ENCODE measurements at regions not wholly inside any gene's neighbourhood (a gene's known extent, or its start where the extent isn't known, plus 50 kb on each side); places are given as distances from the start of the nearest gene placed in this dataset.

DNA sequence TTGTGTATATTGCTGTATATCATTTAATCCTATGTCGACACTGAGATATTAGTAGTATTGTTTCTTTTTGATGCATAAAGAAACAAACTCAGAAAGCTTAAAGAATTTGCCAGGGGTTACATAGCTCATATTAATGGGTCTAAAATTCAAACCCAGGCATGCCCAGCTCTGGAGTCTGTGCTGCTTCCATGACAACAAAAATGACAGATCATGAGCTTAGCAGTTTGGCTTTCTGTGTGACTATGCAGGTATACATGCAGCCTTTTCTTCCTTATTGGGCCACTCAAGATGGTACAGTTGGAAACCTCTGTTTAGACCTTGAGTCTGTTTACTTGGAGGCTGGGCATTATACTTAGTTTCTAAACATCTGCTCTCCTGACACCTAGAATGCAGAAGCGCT is 220.5 kb upstream of the TENM4 start:
- DNase-seq, result no peak
- Histone ChIP-seq H3K9ac (ENCODE audit: low read length in 3 of 3) (no peak overlapping the region), H3K4me3 (ENCODE audit: low read length in 3 of 3) (no peak overlapping the region), H3K27me3 (ENCODE audit: control insufficient read depth, insufficient read depth, low read length) (no peaks in the 10 kb centered on the region), H3K27ac (ENCODE audit: low read depth in 2 of 2, low read length in 2 of 2) (no peak overlapping the region), H3K9me3 (ENCODE audit: control insufficient read depth in 2 of 3, insufficient read depth in 1 of 3, low read length in 3 of 3) (no peaks in the 10 kb centered on the region), H3K4me1 (ENCODE audit: control insufficient read depth in 2 of 3, insufficient read depth in 2 of 3, low read depth in 1 of 3, low read length in 3 of 3) (no peaks in the 10 kb centered on the region), H3K36me3 (ENCODE audit: control insufficient read depth in 2 of 3, insufficient read depth in 3 of 3, low read length in 3 of 3) (no peaks in the 10 kb centered on the region)
- TF ChIP-seq, protein P1, sequence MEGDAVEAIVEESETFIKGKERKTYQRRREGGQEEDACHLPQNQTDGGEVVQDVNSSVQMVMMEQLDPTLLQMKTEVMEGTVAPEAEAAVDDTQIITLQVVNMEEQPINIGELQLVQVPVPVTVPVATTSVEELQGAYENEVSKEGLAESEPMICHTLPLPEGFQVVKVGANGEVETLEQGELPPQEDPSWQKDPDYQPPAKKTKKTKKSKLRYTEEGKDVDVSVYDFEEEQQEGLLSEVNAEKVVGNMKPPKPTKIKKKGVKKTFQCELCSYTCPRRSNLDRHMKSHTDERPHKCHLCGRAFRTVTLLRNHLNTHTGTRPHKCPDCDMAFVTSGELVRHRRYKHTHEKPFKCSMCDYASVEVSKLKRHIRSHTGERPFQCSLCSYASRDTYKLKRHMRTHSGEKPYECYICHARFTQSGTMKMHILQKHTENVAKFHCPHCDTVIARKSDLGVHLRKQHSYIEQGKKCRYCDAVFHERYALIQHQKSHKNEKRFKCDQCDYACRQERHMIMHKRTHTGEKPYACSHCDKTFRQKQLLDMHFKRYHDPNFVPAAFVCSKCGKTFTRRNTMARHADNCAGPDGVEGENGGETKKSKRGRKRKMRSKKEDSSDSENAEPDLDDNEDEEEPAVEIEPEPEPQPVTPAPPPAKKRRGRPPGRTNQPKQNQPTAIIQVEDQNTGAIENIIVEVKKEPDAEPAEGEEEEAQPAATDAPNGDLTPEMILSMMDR (IDR thresholded peaks at IDR 0.05; ENCODE audit: borderline replicate concordance, extremely low read depth, insufficient read depth), result no peak
- FAIRE-seq, result no peak
- intact Hi-C loops (cut with DNase I), result no loop called here

DNA sequence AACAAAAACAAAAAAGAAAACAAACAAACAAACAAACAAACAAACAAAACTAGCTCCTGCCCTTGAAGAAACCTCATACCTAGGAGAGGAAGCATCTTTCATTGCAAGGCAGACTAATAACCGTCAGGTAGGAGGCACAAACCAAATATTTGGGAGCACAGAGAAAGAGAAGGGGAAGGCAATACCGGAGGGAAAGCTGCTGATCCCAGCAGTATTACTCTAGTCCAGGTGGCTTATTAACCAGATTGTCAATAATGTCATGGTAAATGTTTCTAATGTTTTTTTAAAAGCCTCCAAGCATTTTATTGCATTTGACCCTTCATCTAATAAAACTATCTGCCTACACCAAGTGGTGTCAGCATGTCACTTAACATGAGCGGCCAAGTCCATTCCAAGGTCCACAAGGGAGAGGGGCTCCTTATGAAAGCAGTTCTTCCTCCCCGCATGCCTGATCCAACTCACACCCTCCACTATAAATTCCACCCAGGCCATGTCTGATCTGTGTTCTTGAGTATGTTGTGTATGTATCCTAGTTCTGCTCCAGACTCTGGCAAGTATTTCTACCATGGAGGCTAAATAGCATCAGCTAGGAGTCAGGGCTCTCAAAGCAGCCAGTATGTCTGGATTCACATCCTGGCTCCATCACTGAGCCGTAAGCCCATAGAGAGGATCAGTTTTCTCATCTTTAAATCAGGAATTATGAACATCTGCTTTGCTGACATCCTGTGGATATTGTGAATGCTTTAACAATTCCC is 208.1 kb upstream of the TENM4 start:
- H3K4me1 ChIP-seq (ENCODE audit: control insufficient read depth in 2 of 3, insufficient read depth in 2 of 3, low read depth in 1 of 3, low read length in 3 of 3), result peaks cover 0 to 5% (median 0%) of the 10 kb centered on the region in 3 donors
- no peak overlapping the region for H3K27ac ChIP-seq (ENCODE audit: low read depth in 2 of 2, low read length in 2 of 2)
- H3K9me3 ChIP-seq (ENCODE audit: control insufficient read depth in 2 of 3, insufficient read depth in 1 of 3, low read length in 3 of 3), result no peaks in the 10 kb centered on the region
- no peaks in the 10 kb centered on the region for H3K36me3 ChIP-seq (ENCODE audit: control insufficient read depth in 2 of 3, insufficient read depth in 3 of 3, low read length in 3 of 3)
- no peak overlapping the region for H3K4me3 ChIP-seq (ENCODE audit: low read length in 3 of 3)
- TF ChIP-seq, protein P1 (IDR thresholded peaks at IDR 0.05; ENCODE audit: borderline replicate concordance, extremely low read depth, insufficient read depth), result no peak
- H3K27me3 ChIP-seq (ENCODE audit: control insufficient read depth, insufficient read depth, low read length), result no peaks in the 10 kb centered on the region
- peak in 2 of 5 donors; percentile 13 to 39 for DNase-seq
- FAIRE-seq, result no peak
- H3K9ac ChIP-seq (ENCODE audit: low read length in 3 of 3), result no peak overlapping the region
- intact Hi-C loops (cut with DNase I), result no loop called here

DNA sequence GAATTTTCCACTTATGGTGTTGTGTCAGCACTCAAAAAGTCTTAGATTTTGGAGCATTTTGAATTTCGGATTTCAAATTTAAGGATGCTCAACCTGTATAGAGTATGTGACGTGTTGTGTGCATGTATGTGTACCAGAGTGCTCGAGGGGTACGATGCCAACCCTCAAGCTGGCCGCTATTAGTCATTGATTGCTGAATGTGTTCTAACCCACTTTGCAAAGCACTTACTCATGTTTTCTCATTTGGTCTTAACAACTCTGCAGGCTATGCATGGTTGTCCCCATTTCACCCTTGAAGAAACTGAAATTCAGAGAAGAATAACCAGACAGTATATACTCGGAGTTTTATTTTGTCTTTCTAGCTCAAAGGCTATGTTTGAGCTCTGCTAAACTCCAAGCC is 196.4 kb upstream of the TENM4 start:
- H3K9ac ChIP-seq (ENCODE audit: low read length in 3 of 3), result no peak overlapping the region
- no peaks in the 10 kb centered on the region for H3K36me3 ChIP-seq (ENCODE audit: control insufficient read depth in 2 of 3, insufficient read depth in 3 of 3, low read length in 3 of 3)
- intact Hi-C loops (cut with DNase I), result no loop called here
- no peaks in the 10 kb centered on the region for H3K4me1 ChIP-seq (ENCODE audit: control insufficient read depth in 2 of 3, insufficient read depth in 2 of 3, low read depth in 1 of 3, low read length in 3 of 3)
- DNase-seq (no peak), FAIRE-seq (no peak)
- no peak overlapping the region for H3K27ac ChIP-seq (ENCODE audit: low read depth in 2 of 2, low read length in 2 of 2)
- H3K9me3 ChIP-seq (ENCODE audit: control insufficient read depth in 2 of 3, insufficient read depth in 1 of 3, low read length in 3 of 3), result no peaks in the 10 kb centered on the region
- no peaks in the 10 kb centered on the region for H3K27me3 ChIP-seq (ENCODE audit: control insufficient read depth, insufficient read depth, low read length)
- TF ChIP-seq, protein P1 (IDR thresholded peaks at IDR 0.05; ENCODE audit: borderline replicate concordance, extremely low read depth, insufficient read depth), result no peak
- H3K4me3 ChIP-seq (ENCODE audit: low read length in 3 of 3), result no peak overlapping the region

DNA sequence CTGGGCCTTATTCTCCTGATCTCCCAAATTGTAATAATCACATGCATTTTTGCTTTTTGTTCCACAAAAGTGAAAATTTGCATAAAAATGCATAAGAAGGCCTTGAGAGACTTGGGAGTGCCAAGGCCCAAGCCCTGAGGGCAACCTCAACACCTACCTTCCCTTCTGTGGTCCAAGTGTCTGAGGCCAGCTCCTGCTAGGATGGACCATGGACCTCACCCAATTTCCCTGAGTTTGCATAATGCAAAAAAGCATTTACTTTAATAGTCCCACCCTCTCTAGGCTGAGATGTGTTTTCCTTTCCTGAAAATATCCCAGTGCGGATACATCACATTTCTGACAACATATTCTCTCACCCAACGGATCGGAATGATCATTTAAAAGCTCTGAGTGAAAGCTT is 194.1 kb upstream of the TENM4 start:
- no peak overlapping the region for H3K4me3 ChIP-seq (ENCODE audit: low read length in 3 of 3)
- H3K27me3 ChIP-seq (ENCODE audit: control insufficient read depth, insufficient read depth, low read length), result no peaks in the 10 kb centered on the region
- no peaks in the 10 kb centered on the region for H3K9me3 ChIP-seq (ENCODE audit: control insufficient read depth in 2 of 3, insufficient read depth in 1 of 3, low read length in 3 of 3)
- FAIRE-seq (no peak), DNase-seq (no peak)
- intact Hi-C loops (cut with DNase I), result no loop called here
- no peak overlapping the region for H3K27ac ChIP-seq (ENCODE audit: low read depth in 2 of 2, low read length in 2 of 2)
- no peak overlapping the region for H3K9ac ChIP-seq (ENCODE audit: low read length in 3 of 3)
- TF ChIP-seq, protein P1 (IDR thresholded peaks at IDR 0.05; ENCODE audit: borderline replicate concordance, extremely low read depth, insufficient read depth), result no peak
- H3K36me3 ChIP-seq (ENCODE audit: control insufficient read depth in 2 of 3, insufficient read depth in 3 of 3, low read length in 3 of 3), result no peaks in the 10 kb centered on the region
- H3K4me1 ChIP-seq (ENCODE audit: control insufficient read depth in 2 of 3, insufficient read depth in 2 of 3, low read depth in 1 of 3, low read length in 3 of 3), result no peaks in the 10 kb centered on the region
